ENCODE measurements at regions not wholly inside any gene's neighbourhood (a gene's known extent, or its start where the extent isn't known, plus 50 kb on each side); places are given as distances from the start of the nearest gene placed in this dataset.

DNA sequence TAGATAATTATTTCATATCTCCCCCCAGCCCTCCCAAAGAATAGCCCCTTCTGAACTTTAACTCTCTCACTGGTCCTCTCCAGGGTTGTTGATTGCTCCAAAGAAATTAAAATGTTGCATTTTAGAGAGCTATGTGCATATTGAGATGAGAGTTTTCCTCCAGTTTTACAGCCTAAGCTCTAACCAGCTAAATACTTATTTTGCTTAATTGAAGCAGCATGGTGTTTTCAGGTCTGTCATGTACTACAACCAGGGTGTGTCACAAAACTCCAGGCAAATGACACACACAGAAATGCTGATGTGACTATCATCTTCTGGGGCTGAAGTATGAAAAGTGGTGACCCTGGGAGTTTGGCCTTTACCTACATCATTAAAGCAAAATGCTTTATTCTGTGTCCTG, 196.8 kb upstream of the STXBP5 start (continued):
- TF ChIP-seq, protein P1, sequence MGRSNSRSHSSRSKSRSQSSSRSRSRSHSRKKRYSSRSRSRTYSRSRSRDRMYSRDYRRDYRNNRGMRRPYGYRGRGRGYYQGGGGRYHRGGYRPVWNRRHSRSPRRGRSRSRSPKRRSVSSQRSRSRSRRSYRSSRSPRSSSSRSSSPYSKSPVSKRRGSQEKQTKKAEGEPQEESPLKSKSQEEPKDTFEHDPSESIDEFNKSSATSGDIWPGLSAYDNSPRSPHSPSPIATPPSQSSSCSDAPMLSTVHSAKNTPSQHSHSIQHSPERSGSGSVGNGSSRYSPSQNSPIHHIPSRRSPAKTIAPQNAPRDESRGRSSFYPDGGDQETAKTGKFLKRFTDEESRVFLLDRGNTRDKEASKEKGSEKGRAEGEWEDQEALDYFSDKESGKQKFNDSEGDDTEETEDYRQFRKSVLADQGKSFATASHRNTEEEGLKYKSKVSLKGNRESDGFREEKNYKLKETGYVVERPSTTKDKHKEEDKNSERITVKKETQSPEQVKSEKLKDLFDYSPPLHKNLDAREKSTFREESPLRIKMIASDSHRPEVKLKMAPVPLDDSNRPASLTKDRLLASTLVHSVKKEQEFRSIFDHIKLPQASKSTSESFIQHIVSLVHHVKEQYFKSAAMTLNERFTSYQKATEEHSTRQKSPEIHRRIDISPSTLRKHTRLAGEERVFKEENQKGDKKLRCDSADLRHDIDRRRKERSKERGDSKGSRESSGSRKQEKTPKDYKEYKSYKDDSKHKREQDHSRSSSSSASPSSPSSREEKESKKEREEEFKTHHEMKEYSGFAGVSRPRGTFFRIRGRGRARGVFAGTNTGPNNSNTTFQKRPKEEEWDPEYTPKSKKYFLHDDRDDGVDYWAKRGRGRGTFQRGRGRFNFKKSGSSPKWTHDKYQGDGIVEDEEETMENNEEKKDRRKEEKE (IDR thresholded peaks at IDR 0.05) = no peak
- TF ChIP-seq ETV6 (conservative IDR thresholded peaks at IDR 0.05 in 1 of 2, IDR thresholded peaks at IDR 0.05 in 1 of 2; ENCODE audit: borderline replicate concordance in 1 of 2, low read depth in 1 of 2) = no peak

DNA sequence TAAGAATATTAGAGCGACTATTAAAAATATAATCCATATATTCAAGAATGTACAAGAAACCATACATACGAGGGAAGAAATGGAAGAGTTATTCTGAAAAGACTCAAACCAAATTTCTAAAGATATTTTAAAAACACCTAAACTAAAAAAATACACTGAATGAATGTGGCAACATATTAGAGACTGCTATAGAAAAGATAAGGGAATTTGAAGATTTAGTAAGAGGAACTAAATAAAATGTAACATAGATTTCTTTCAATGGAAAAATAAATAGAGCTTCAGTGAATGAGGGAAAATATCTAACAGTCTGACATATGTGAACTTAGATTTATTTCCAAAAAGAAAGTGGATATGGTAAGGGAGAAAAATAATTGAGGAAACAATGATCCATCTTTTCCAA, 194.9 kb upstream of the STXBP5 start:
- RAD21 ChIA-PET (ENCODE audit: unreplicated experiment) = no interaction called here
- SMC1A ChIA-PET (ENCODE audit: uncharacterized antibody, unreplicated experiment) = no interaction called here
- CTCF ChIA-PET = no interaction called here
- no peaks in the 10 kb centered on the region for H4K20me1 ChIP-seq (ENCODE audit: control insufficient read depth, insufficient read depth)
- no peak overlapping the region for H3K4me2 ChIP-seq (ENCODE audit: control insufficient read depth, insufficient read depth)
- FAIRE-seq (no peak), DNase-seq (ENCODE audit: low read depth, low spot score) (no peak), ATAC-seq (no peak)
- H3K4me1 ChIP-seq (ENCODE audit: control insufficient read depth, insufficient read depth, low read length) = no peaks in the 10 kb centered on the region
- H2AFZ ChIP-seq (ENCODE audit: control insufficient read depth, low read depth, low read length) = no peak overlapping the region
- intact Hi-C loops (cut with micrococcal nuclease; ENCODE audit: unreplicated experiment) = no loop called here
- in situ Hi-C loops (cut with MboI) = no loop called here
- no TSS peak for BruUV-seq (replicated peaks)
- 40% methylated on average over 2 of the region's 2 CpGs for WGBS (ENCODE audit: insufficient coverage, insufficient replicate concordance, low lambda C conversion rate, missing lambda C conversion rate)
- H3K9me3 ChIP-seq (replicated peaks; ENCODE audit: control insufficient read depth, insufficient read depth, low read length) = no peaks in the 10 kb centered on the region
- H3K9ac ChIP-seq (ENCODE audit: control insufficient read depth, insufficient read depth, low read length) = no peak overlapping the region
- no peaks in the 10 kb centered on the region for H3K79me2 ChIP-seq (ENCODE audit: control insufficient read depth, insufficient read depth, low read length)
- H3K27ac ChIP-seq (ENCODE audit: control insufficient read depth, insufficient read depth) = no peak overlapping the region
- no peak overlapping the region for H3K4me3 ChIP-seq
- POLR2A ChIA-PET = no interaction called here
- H3K36me3 ChIP-seq (ENCODE audit: control insufficient read depth in 2 of 2, insufficient read depth in 2 of 2, low read length in 1 of 2) = no peaks in the 10 kb centered on the region
- H3K27me3 ChIP-seq (replicated peaks in 1 of 2; ENCODE audit: control insufficient read depth in 2 of 2, insufficient read depth in 2 of 2, low read length in 1 of 2) = no peaks in the 10 kb centered on the region
- TF ChIP-seq GATAD2B (conservative IDR thresholded peaks at IDR 0.05; ENCODE audit: low read depth) = no peak
- TF ChIP-seq PKNOX1 (IDR thresholded peaks at IDR 0.05) = no peak
- TF ChIP-seq CHD2 (IDR thresholded peaks at IDR 0.05; ENCODE audit: borderline replicate concordance, low read depth, low read length) = no peak
- TF ChIP-seq, protein P2, sequence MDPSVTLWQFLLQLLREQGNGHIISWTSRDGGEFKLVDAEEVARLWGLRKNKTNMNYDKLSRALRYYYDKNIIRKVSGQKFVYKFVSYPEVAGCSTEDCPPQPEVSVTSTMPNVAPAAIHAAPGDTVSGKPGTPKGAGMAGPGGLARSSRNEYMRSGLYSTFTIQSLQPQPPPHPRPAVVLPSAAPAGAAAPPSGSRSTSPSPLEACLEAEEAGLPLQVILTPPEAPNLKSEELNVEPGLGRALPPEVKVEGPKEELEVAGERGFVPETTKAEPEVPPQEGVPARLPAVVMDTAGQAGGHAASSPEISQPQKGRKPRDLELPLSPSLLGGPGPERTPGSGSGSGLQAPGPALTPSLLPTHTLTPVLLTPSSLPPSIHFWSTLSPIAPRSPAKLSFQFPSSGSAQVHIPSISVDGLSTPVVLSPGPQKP (IDR thresholded peaks at IDR 0.05; ENCODE audit: low read depth, low read length) = no peak
- no peak for TF ChIP-seq MEF2B (IDR thresholded peaks at IDR 0.05; ENCODE audit: partially characterized antibody, poor library complexity, severe bottlenecking)
- TF ChIP-seq ZBTB4 (CRISPR knock-in tag; IDR thresholded peaks at IDR 0.05) = no peak
- TF ChIP-seq RFX5 (IDR thresholded peaks at IDR 0.05; ENCODE audit: low read depth, low read length) = no peak
- no peak for TF ChIP-seq ZNF217 (IDR thresholded peaks at IDR 0.05)
- no peak for TF ChIP-seq EZH2 (IDR thresholded peaks at IDR 0.05; ENCODE audit: borderline replicate concordance, control insufficient read depth, low read depth, low read length)
- no peak for TF ChIP-seq BHLHE40 (IDR thresholded peaks at IDR 0.05; ENCODE audit: borderline replicate concordance in 1 of 2, low read depth in 2 of 2, low read length in 1 of 2)
- TF ChIP-seq SUZ12 (IDR thresholded peaks at IDR 0.05; ENCODE audit: unreplicated experiment) = no peak

All from GM12878 (cell line).